Ascending aorta (tissue), 2 donors: ENCODE measurements at regions not wholly inside any gene's neighbourhood (a gene's known extent, or its start where the extent isn't known, plus 50 kb on each side); places are given as distances from the start of the nearest gene placed in this dataset.

Experiments
- DNase-seq, 2 donors: peaks; one replicate each; pipeline ENCODE4 v3.0.0-alpha.2; 2019; ENCODE audit warnings: low spot score in 2 of 2
- H3K27ac ChIP-seq, 2 donors: fragments of 200-600 bp; sonication (generic); one replicate each; pipeline ENCODE4 v1.5.1; 2016 to 2017; ENCODE audit warnings: mild to moderate bottlenecking in 1 of 2
- H3K27me3 ChIP-seq: fragments of 200-600 bp; sonication (generic); one replicate; pipeline ENCODE4 v1.5.1; 2017
- H3K36me3 ChIP-seq, 2 donors: fragments of 200-600 bp; sonication (generic); one replicate each; pipeline ENCODE4 v1.5.1; 2016
- H3K4me1 ChIP-seq, 2 donors: fragments of 200-600 bp; sonication (generic); one replicate each; pipeline ENCODE4 v1.5.1; 2016 to 2017; ENCODE audit warnings: mild to moderate bottlenecking in 1 of 2
- H3K4me3 ChIP-seq, 2 donors: fragments of 200-600 bp; sonication (generic); one replicate each; pipeline ENCODE4 v1.5.1; 2016 to 2017; ENCODE audit warnings: mild to moderate bottlenecking in 1 of 2
- H3K9me3 ChIP-seq, 2 donors: fragments of 200-600 bp; sonication (generic); one replicate each; pipeline ENCODE4 v1.5.1; 2016
- CTCF ChIP-seq, 3 experiments: fragments of 200-600 bp in 2 of 3; fragments of 450-650 bp in 1 of 3; sonication (generic) in 2 of 3; IDR thresholded peaks; one replicate each; pipeline ENCODE4 v1.5.1; 2016 to 2019; ENCODE audit warnings: antibody characterized with exemption in 3 of 3, mild to moderate bottlenecking in 1 of 3, moderate library complexity in 1 of 3
- intact Hi-C: fragments of 100-400 bp; cut with DNase I; formaldehyde crosslinking; loops from one replicate; pipeline ENCODE4 v1.15.1; 2023

GRCh38 chr4:53776141-53776540 lies 184.9 kb upstream of the LNX1 start:
- Histone ChIP-seq H3K4me1 (no peaks in the 10 kb centered on the region), H3K27me3 (no peaks in the 10 kb centered on the region), H3K9me3 (no peaks in the 10 kb centered on the region), H3K27ac (no peak overlapping the region), H3K36me3 (no peaks in the 10 kb centered on the region), H3K4me3 (no peak overlapping the region)
- DNase-seq, result no peak
- intact Hi-C loops, result no loop called here
- no peak for TF ChIP-seq CTCF (IDR thresholded peaks at IDR 0.05)

GRCh38 chr4:53775381-53775780 lies 184.1 kb upstream of the LNX1 start:
- no peak for TF ChIP-seq CTCF (IDR thresholded peaks at IDR 0.05)
- no peaks in the 10 kb centered on the region for H3K36me3 ChIP-seq
- H3K9me3 ChIP-seq, result no peaks in the 10 kb centered on the region
- no peaks in the 10 kb centered on the region for H3K4me1 ChIP-seq
- no peak overlapping the region for H3K27ac ChIP-seq
- intact Hi-C loops, result no loop called here
- H3K27me3 ChIP-seq, result no peaks in the 10 kb centered on the region
- DNase-seq, result no peak
- no peak overlapping the region for H3K4me3 ChIP-seq

- H3K9me3 ChIP-seq, result no peaks in the 10 kb centered on the region
- no peaks in the 10 kb centered on the region for H3K4me1 ChIP-seq
- no peak for TF ChIP-seq CTCF (IDR thresholded peaks at IDR 0.05)
- no peak overlapping the region for H3K27ac ChIP-seq
- no peak overlapping the region for H3K4me3 ChIP-seq
- intact Hi-C loops, result no loop called here
- no peak for DNase-seq
- H3K36me3 ChIP-seq, result no peaks in the 10 kb centered on the region
- no peaks in the 10 kb centered on the region for H3K27me3 ChIP-seq
Measured at GRCh38 chr4:53771326-53771725, 180.0 kb upstream of the LNX1 start.

GRCh38 chr4:53767482-53767881 lies 176.2 kb upstream of the LNX1 start:
- Histone ChIP-seq H3K27me3 (no peaks in the 10 kb centered on the region), H3K9me3 (no peaks in the 10 kb centered on the region), H3K36me3 (no peaks in the 10 kb centered on the region), H3K4me3 (no peak overlapping the region), H3K4me1 (peaks cover 0 to 12% of the 10 kb centered on the region in 2 donors), H3K27ac (no peak overlapping the region)
- intact Hi-C loops, result no loop called here
- no peak for TF ChIP-seq CTCF (IDR thresholded peaks at IDR 0.05)
- no peak for DNase-seq

- TF ChIP-seq CTCF (IDR thresholded peaks at IDR 0.05), result no peak
- Histone ChIP-seq H3K27ac (no peak overlapping the region), H3K36me3 (no peaks in the 10 kb centered on the region), H3K4me3 (no peak overlapping the region), H3K9me3 (no peaks in the 10 kb centered on the region), H3K27me3 (no peaks in the 10 kb centered on the region), H3K4me1 (peaks cover 0 to 12% of the 10 kb centered on the region in 2 donors)
- intact Hi-C loops, result no loop called here
- DNase-seq, result no peak
Measured at GRCh38 chr4:53764761-53765490, 173.6 kb upstream of the LNX1 start.
